Head of caudate nucleus (tissue), 42 donors: ENCODE measurements at regions not wholly inside any gene's neighbourhood (a gene's known extent, or its start where the extent isn't known, plus 50 kb on each side); places are given as distances from the start of the nearest gene placed in this dataset.

Source experiments
- DNase-seq, 42 donors: peaks; one replicate each; pipeline versions ENCODE4 v3.0.0 to v3.0.0-alpha.2; 2020 to 2021; ENCODE audit warnings: mixed read lengths in 7 of 42
- intact Hi-C: fragments of 100-400 bp; cut with DNase I; formaldehyde crosslinking; loops from one replicate; pipeline ENCODE4 v1.15.0; 2022

- intact Hi-C loops = no loop called here
- DNase-seq = peak in 3 of 42 donors; percentile 3 to 22 (median 6)
Observed at GRCh38 chr3:44050867-44051266, 190.8 kb upstream of the TOPAZ1 start.

GRCh38 chr3:44055951-44056350 is 185.7 kb upstream of the TOPAZ1 start:
- intact Hi-C loops = no loop called here
- peak in 2 of 42 donors; percentile 14 to 15 for DNase-seq

- DNase-seq = peak in 18 of 42 donors; percentile 32 to 79 (median 48)
- intact Hi-C loops = no loop called here
Observed at GRCh38 chr3:44056446-44057240, 185.0 kb upstream of the TOPAZ1 start.

- intact Hi-C loops = no loop called here
- peak; percentile 25 to 93 (median 72) for DNase-seq
Observed at GRCh38 chr3:44058022-44058867, 183.4 kb upstream of the TOPAZ1 start.

- intact Hi-C loops = no loop called here
- peak in 4 of 42 donors; percentile 29 to 67 (median 40) for DNase-seq
Observed at GRCh38 chr3:44058868-44059203, 182.8 kb upstream of the TOPAZ1 start.

GRCh38 chr3:44060164-44060563 is 181.5 kb upstream of the TOPAZ1 start:
- intact Hi-C loops = loop anchor here (10.0 kb wide), 1 partner anchor 55 kb away; no protein-coding TSS in a partner anchor
- peak in 2 of 42 donors; percentile 24 to 37 for DNase-seq

GRCh38 chr3:44061268-44061667 is 180.4 kb upstream of the TOPAZ1 start:
- peak in 1 of 42 donors; percentile 7 for DNase-seq
- intact Hi-C loops = loop anchor here (10.0 kb wide), 1 partner anchor 56 kb away; no protein-coding TSS in a partner anchor

- intact Hi-C loops = loop anchor here (10.0 kb wide), 1 partner anchor 57 kb away; no protein-coding TSS in a partner anchor
- DNase-seq = peak in 2 of 42 donors; percentile 23 to 34
Observed at GRCh38 chr3:44061961-44062360, 179.7 kb upstream of the TOPAZ1 start.

- peak in 4 of 42 donors; percentile 16 to 42 (median 30) for DNase-seq
- intact Hi-C loops = loop anchor here (10.0 kb wide), 1 partner anchor 61 kb away; no protein-coding TSS in a partner anchor
Observed at GRCh38 chr3:44065311-44066094, 176.2 kb upstream of the TOPAZ1 start.

- intact Hi-C loops = loop anchor here (10.0 kb wide), 1 partner anchor 62 kb away; no protein-coding TSS in a partner anchor
- peak in 3 of 42 donors; percentile 18 to 31 (median 20) for DNase-seq
Observed at GRCh38 chr3:44066806-44067205, 174.9 kb upstream of the TOPAZ1 start.

- peak in 2 of 42 donors; percentile 13 to 30 for DNase-seq
- intact Hi-C loops = loop anchor here (10.0 kb wide), 1 partner anchor 63 kb away; no protein-coding TSS in a partner anchor
Observed at GRCh38 chr3:44067431-44067830, 174.3 kb upstream of the TOPAZ1 start.

- DNase-seq = peak in 1 of 42 donors; percentile 1
- intact Hi-C loops = loop anchor here (10.0 kb wide), 1 partner anchor 64 kb away; no protein-coding TSS in a partner anchor
Observed at GRCh38 chr3:44068753-44069152, 172.9 kb upstream of the TOPAZ1 start.

GRCh38 chr3:44069276-44069675 is 172.4 kb upstream of the TOPAZ1 start:
- peak in 5 of 42 donors; percentile 12 to 54 (median 31) for DNase-seq
- intact Hi-C loops = loop anchor here (10.0 kb wide), 1 partner anchor 64 kb away; no protein-coding TSS in a partner anchor

GRCh38 chr3:44070841-44071546 is 170.7 kb upstream of the TOPAZ1 start:
- no peak for DNase-seq
- intact Hi-C loops = no loop called here

GRCh38 chr3:44072601-44073540 is 168.8 kb upstream of the TOPAZ1 start:
- peak in 2 of 42 donors; percentile 12 to 21 for DNase-seq
- intact Hi-C loops = no loop called here

GRCh38 chr3:44074181-44074580 is 167.5 kb upstream of the TOPAZ1 start:
- intact Hi-C loops = no loop called here

More at GRCh38 chr3:44074181-44074580, 167.5 kb upstream of the TOPAZ1 start:
- peak in 1 of 42 donors; percentile 12 for DNase-seq
